HEK293 (cell line): ENCODE measurements at regions not wholly inside any gene's neighbourhood (a gene's known extent, or its start where the extent isn't known, plus 50 kb on each side); places are given as distances from the start of the nearest gene placed in this dataset.

Experiments used
- CTCF ChIA-PET: fragments of 350-600 bp; formaldehyde crosslinking; extraction: SDS; loops from one replicate; lab custom pipeline; 2021; ENCODE audit warnings: antibody characterized with exemption; lab: Yijun Ruan, JAX
- POLR2A ChIA-PET: fragments of 300-600 bp; formaldehyde crosslinking; extraction: SDS; loops from one replicate; lab custom pipeline; 2020; ENCODE audit warnings: antibody characterized with exemption, inconsistent platforms; lab: Yijun Ruan, JAX
- H3K27ac ChIP-seq: fragments of 200-500 bp; sonication (Bioruptor generic); 2 replicates; pipeline ENCODE4 v1.5.1; 2014; ENCODE audit warnings: low read depth, low read length, control low read depth, inconsistent platforms; ENCODE audit errors: extremely low read depth
- H3K36me3 ChIP-seq, 2 experiments: fragments of 200-500 bp in 1 of 2; sonication (Bioruptor generic) in 1 of 2; 1 replicate in 1 of 2; 2 replicates in 1 of 2; pipeline ENCODE4 v1.5.1; 2014 to 2017; ENCODE audit warnings: inconsistent platforms in 2 of 2, low read length in 2 of 2; ENCODE audit not compliant: control insufficient read depth in 2 of 2, insufficient read depth in 1 of 2
- H3K4me1 ChIP-seq: fragments of 200-500 bp; sonication (Bioruptor generic); 2 replicates; pipeline ENCODE4 v1.5.1; 2014; ENCODE audit warnings: mild to moderate bottlenecking, low read length, inconsistent platforms; ENCODE audit not compliant: control insufficient read depth, insufficient read depth
- H3K4me3 ChIP-seq: 2 replicates; pipeline ENCODE4 v1.5.1; 2011; ENCODE audit warnings: low read depth, mild to moderate bottlenecking, control low read depth, low read length, moderate library complexity
- H3K9me3 ChIP-seq: fragments of 200-500 bp; sonication (Bioruptor generic); 2 replicates; pipeline ENCODE4 v1.5.1; 2014; ENCODE audit warnings: low read depth, low read length, inconsistent platforms; ENCODE audit not compliant: control insufficient read depth, insufficient read depth
- AEBP2 ChIP-seq: fragments of 450-650 bp; formaldehyde crosslinking; IDR thresholded peaks from 2 replicates; pipeline ENCODE4 v1.5.1; 2016; ENCODE audit warnings: missing biosample characterization, missing genetic modification characterization, borderline replicate concordance
- MZF1 ChIP-seq: fragments of 450-650 bp; formaldehyde crosslinking; IDR thresholded peaks from 2 replicates; pipeline ENCODE4 v1.5.1; 2017; ENCODE audit warnings: missing biosample characterization, missing genetic modification characterization, borderline replicate concordance
- ZEB2 ChIP-seq: fragments of 450-650 bp; formaldehyde crosslinking; IDR thresholded peaks from 2 replicates; pipeline ENCODE4 v1.5.1; 2016; ENCODE audit warnings: missing biosample characterization, missing genetic modification characterization
- ZFP37 ChIP-seq: fragments of 450-650 bp; formaldehyde crosslinking; IDR thresholded peaks from 2 replicates; pipeline ENCODE4 v1.5.1; 2016; ENCODE audit warnings: missing biosample characterization, missing genetic modification characterization
- ZNF121 ChIP-seq: fragments of 450-650 bp; formaldehyde crosslinking; IDR thresholded peaks from 2 replicates; pipeline ENCODE4 v1.5.1; 2016; ENCODE audit warnings: missing biosample characterization, missing genetic modification characterization
- ZNF18 ChIP-seq: fragments of 450-650 bp; formaldehyde crosslinking; IDR thresholded peaks from 2 replicates; pipeline ENCODE4 v1.5.1; 2016; ENCODE audit warnings: missing biosample characterization, missing genetic modification characterization
- ZNF202 ChIP-seq: fragments of 450-650 bp; formaldehyde crosslinking; IDR thresholded peaks from 2 replicates; pipeline ENCODE4 v1.5.1; 2016; ENCODE audit warnings: missing biosample characterization, missing genetic modification characterization, borderline replicate concordance
- ZNF311 ChIP-seq: fragments of 450-650 bp; formaldehyde crosslinking; IDR thresholded peaks from 2 replicates; pipeline ENCODE4 v1.5.1; 2017; ENCODE audit warnings: missing biosample characterization, missing genetic modification characterization, borderline replicate concordance
- ZNF37A ChIP-seq: fragments of 450-650 bp; IDR thresholded peaks from 2 replicates; pipeline ENCODE4 v1.5.1; 2018; ENCODE audit warnings: missing biosample characterization, missing genetic modification characterization
- ZNF416 ChIP-seq: fragments of 450-650 bp; formaldehyde crosslinking; IDR thresholded peaks from 2 replicates; pipeline ENCODE4 v1.5.1; 2016; ENCODE audit warnings: missing biosample characterization, missing genetic modification characterization
- ZNF426 ChIP-seq: fragments of 450-650 bp; formaldehyde crosslinking; IDR thresholded peaks from 2 replicates; pipeline ENCODE4 v1.5.1; 2017; ENCODE audit warnings: missing biosample characterization, missing genetic modification characterization, mild to moderate bottlenecking, inconsistent platforms, moderate library complexity
- ZNF488 ChIP-seq: fragments of 450-650 bp; formaldehyde crosslinking; IDR thresholded peaks from 2 replicates; pipeline ENCODE4 v1.5.1; 2016; ENCODE audit warnings: missing biosample characterization, missing genetic modification characterization
- ZNF514 ChIP-seq: fragments of 450-650 bp; formaldehyde crosslinking; IDR thresholded peaks from 2 replicates; pipeline ENCODE4 v1.5.1; 2016; ENCODE audit warnings: missing biosample characterization, missing genetic modification characterization
- ZNF768 ChIP-seq: fragments of 450-650 bp; formaldehyde crosslinking; IDR thresholded peaks from 2 replicates; pipeline ENCODE4 v1.5.1; 2018; ENCODE audit warnings: missing biosample characterization, mild to moderate bottlenecking, missing genetic modification characterization
- TF ChIP-seq, protein P1 (sequence below): fragments of 450-650 bp; formaldehyde crosslinking; IDR thresholded peaks from 2 replicates; pipeline ENCODE4 v1.5.1; 2016; ENCODE audit warnings: missing biosample characterization, missing genetic modification characterization
- TF ChIP-seq, protein P2 (sequence below): fragments of 450-650 bp; formaldehyde crosslinking; IDR thresholded peaks from 2 replicates; pipeline ENCODE4 v1.5.1; 2016; ENCODE audit warnings: missing biosample characterization, missing genetic modification characterization
- TF ChIP-seq, protein P3 (sequence below): fragments of 450-650 bp; formaldehyde crosslinking; IDR thresholded peaks from 2 replicates; pipeline ENCODE4 v1.5.1; 2016; ENCODE audit warnings: missing biosample characterization, missing genetic modification characterization, low read depth
- TF ChIP-seq, protein P4 (sequence below): IDR thresholded peaks from 2 replicates; pipeline ENCODE4 v1.6.1; 2011; ENCODE audit warnings: mild to moderate bottlenecking, low read depth, low read length, borderline replicate concordance
- TF ChIP-seq, protein P5 (sequence below): fragments of 450-650 bp; formaldehyde crosslinking; IDR thresholded peaks from 2 replicates; pipeline ENCODE4 v1.5.1; 2016; ENCODE audit warnings: missing biosample characterization, missing genetic modification characterization

GRCh38 chr5:30867711-30868110 lies 325.8 kb upstream of the CDH6 start:
- Histone ChIP-seq H3K4me3 (no peak overlapping the region), H3K4me1 (no peaks in the 10 kb centered on the region), H3K36me3 (no peaks in the 10 kb centered on the region), H3K27ac (no peak overlapping the region), H3K9me3 (no peaks in the 10 kb centered on the region)
- ChIA-PET POLR2A (no interaction called here), CTCF (no interaction called here)
- TF ChIP-seq ZNF416 (tag by site-specific recombination) (no peak), ZFP37 (no peak), ZNF488 (no peak), ZNF37A (tag by site-specific recombination) (no peak), ZNF768 (no peak), ZNF311 (tag by site-specific recombination) (no peak), ZEB2 (tag by site-specific recombination) (no peak), MZF1 (no peak), AEBP2 (no peak), ZNF18 (no peak), ZNF121 (tag by site-specific recombination) (no peak), ZNF426 (tag by site-specific recombination) (no peak), ZNF514 (tag by site-specific recombination) (no peak), ZNF202 (no peak)
- TF ChIP-seq, protein P1, sequence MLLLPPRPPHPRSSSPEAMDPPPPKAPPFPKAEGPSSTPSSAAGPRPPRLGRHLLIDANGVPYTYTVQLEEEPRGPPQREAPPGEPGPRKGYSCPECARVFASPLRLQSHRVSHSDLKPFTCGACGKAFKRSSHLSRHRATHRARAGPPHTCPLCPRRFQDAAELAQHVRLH (tag by site-specific recombination) = no peak
- TF ChIP-seq, protein P2, sequence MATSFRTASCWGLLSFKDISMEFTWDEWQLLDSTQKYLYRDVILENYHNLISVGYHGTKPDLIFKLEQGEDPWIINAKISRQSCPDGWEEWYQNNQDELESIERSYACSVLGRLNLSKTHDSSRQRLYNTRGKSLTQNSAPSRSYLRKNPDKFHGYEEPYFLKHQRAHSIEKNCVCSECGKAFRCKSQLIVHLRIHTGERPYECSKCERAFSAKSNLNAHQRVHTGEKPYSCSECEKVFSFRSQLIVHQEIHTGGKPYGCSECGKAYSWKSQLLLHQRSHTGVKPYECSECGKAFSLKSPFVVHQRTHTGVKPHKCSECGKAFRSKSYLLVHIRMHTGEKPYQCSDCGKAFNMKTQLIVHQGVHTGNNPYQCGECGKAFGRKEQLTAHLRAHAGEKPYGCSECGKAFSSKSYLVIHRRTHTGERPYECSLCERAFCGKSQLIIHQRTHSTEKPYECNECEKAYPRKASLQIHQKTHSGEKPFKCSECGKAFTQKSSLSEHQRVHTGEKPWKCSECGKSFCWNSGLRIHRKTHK = no peak
- TF ChIP-seq, protein P3, sequence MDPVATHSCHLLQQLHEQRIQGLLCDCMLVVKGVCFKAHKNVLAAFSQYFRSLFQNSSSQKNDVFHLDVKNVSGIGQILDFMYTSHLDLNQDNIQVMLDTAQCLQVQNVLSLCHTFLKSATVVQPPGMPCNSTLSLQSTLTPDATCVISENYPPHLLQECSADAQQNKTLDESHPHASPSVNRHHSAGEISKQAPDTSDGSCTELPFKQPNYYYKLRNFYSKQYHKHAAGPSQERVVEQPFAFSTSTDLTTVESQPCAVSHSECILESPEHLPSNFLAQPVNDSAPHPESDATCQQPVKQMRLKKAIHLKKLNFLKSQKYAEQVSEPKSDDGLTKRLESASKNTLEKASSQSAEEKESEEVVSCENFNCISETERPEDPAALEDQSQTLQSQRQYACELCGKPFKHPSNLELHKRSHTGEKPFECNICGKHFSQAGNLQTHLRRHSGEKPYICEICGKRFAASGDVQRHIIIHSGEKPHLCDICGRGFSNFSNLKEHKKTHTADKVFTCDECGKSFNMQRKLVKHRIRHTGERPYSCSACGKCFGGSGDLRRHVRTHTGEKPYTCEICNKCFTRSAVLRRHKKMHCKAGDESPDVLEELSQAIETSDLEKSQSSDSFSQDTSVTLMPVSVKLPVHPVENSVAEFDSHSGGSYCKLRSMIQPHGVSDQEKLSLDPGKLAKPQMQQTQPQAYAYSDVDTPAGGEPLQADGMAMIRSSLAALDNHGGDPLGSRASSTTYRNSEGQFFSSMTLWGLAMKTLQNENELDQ (tag by site-specific recombination) = no peak
- TF ChIP-seq, protein P4, sequence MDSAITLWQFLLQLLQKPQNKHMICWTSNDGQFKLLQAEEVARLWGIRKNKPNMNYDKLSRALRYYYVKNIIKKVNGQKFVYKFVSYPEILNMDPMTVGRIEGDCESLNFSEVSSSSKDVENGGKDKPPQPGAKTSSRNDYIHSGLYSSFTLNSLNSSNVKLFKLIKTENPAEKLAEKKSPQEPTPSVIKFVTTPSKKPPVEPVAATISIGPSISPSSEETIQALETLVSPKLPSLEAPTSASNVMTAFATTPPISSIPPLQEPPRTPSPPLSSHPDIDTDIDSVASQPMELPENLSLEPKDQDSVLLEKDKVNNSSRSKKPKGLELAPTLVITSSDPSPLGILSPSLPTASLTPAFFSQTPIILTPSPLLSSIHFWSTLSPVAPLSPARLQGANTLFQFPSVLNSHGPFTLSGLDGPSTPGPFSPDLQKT = no peak
- TF ChIP-seq, protein P5, sequence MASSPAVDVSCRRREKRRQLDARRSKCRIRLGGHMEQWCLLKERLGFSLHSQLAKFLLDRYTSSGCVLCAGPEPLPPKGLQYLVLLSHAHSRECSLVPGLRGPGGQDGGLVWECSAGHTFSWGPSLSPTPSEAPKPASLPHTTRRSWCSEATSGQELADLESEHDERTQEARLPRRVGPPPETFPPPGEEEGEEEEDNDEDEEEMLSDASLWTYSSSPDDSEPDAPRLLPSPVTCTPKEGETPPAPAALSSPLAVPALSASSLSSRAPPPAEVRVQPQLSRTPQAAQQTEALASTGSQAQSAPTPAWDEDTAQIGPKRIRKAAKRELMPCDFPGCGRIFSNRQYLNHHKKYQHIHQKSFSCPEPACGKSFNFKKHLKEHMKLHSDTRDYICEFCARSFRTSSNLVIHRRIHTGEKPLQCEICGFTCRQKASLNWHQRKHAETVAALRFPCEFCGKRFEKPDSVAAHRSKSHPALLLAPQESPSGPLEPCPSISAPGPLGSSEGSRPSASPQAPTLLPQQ (tag by site-specific recombination) = no peak
